DOHH2 (cell line): ENCODE measurements at regions not wholly inside any gene's neighbourhood (a gene's known extent, or its start where the extent isn't known, plus 50 kb on each side); places are given as distances from the start of the nearest gene placed in this dataset.

Experiments
- H3F3A ChIP-seq: fragments of 200-600 bp; sonication (generic), shearing (Covaris generic); 2 replicates; pipeline ENCODE4 v1.6.0; 2016; ENCODE audit warnings: antibody characterized with exemption, mild to moderate bottlenecking; ENCODE audit not compliant: control insufficient read depth, insufficient read depth
- H3K27ac ChIP-seq: fragments of 200-600 bp; sonication (generic); 2 replicates; pipeline ENCODE4 v1.5.1; 2014; ENCODE audit warnings: low read depth, mild to moderate bottlenecking, low read length, moderate library complexity
- H3K27me3 ChIP-seq: fragments of 200-600 bp; sonication (generic); 2 replicates; pipeline ENCODE4 v1.6.1; 2014; ENCODE audit warnings: mild to moderate bottlenecking, low read length, mixed read lengths; ENCODE audit not compliant: control insufficient read depth
- H3K36me3 ChIP-seq: fragments of 200-600 bp; sonication (generic); 2 replicates; pipeline ENCODE4 v1.6.1; 2014; ENCODE audit warnings: mild to moderate bottlenecking, low read length, moderate library complexity, mixed read lengths; ENCODE audit not compliant: control insufficient read depth
- H3K4me1 ChIP-seq: fragments of 200-600 bp; sonication (generic); 2 replicates; pipeline ENCODE4 v1.6.1; 2014; ENCODE audit warnings: mild to moderate bottlenecking, low read length, mixed read lengths; ENCODE audit not compliant: control insufficient read depth
- H3K4me2 ChIP-seq: fragments of 200-600 bp; sonication (generic); 2 replicates; pipeline ENCODE4 v1.6.0; 2014; ENCODE audit warnings: mild to moderate bottlenecking, low read length, moderate library complexity
- H3K4me3 ChIP-seq: fragments of 200-600 bp; sonication (generic); 2 replicates; pipeline ENCODE4 v1.5.1; 2014; ENCODE audit warnings: mild to moderate bottlenecking, low read length, mixed read lengths
- H3K79me2 ChIP-seq: fragments of 200-600 bp; sonication (generic); 2 replicates; pipeline ENCODE4 v1.6.1; 2014; ENCODE audit warnings: mild to moderate bottlenecking, low read length, mixed read lengths; ENCODE audit not compliant: control insufficient read depth
- H3K9me2 ChIP-seq: fragments of 200-600 bp; sonication (generic); replicated peaks from 2 replicates; pipeline ENCODE4 v1.6.1; 2014; ENCODE audit warnings: mild to moderate bottlenecking, low read length, mixed read lengths; ENCODE audit not compliant: control insufficient read depth
- H3K9me3 ChIP-seq: fragments of 200-600 bp; sonication (generic); 2 replicates; pipeline ENCODE4 v1.6.1; 2014; ENCODE audit warnings: antibody characterized with exemption, low read length, mixed read lengths; ENCODE audit not compliant: control insufficient read depth, insufficient read depth
- H4K20me1 ChIP-seq: fragments of 200-600 bp; sonication (generic); 2 replicates; pipeline ENCODE4 v1.6.0; 2014; ENCODE audit warnings: low read depth, mild to moderate bottlenecking, antibody characterized with exemption, low read length, moderate library complexity; ENCODE audit not compliant: control insufficient read depth, insufficient read depth
- CTCF ChIP-seq: fragments of 200-600 bp; sonication (generic); IDR thresholded peaks from one replicate; pipeline ENCODE4 v1.5.1; 2014; ENCODE audit warnings: antibody characterized with exemption, mild to moderate bottlenecking, low read depth, low read length; ENCODE audit not compliant: poor library complexity, severe bottlenecking
- EZH2phosphoT487 ChIP-seq: fragments of 200-600 bp; sonication (generic); IDR thresholded peaks from 2 replicates; pipeline ENCODE4 v1.6.1; 2017; ENCODE audit warnings: borderline replicate concordance, mild to moderate bottlenecking, antibody characterized with exemption, low read length, moderate library complexity, mixed read lengths

- Histone ChIP-seq H3K9me3 (no peaks in the 10 kb centered on the region), H3K4me3 (no peak overlapping the region)
Measured at GRCh38 chr10:22834471-22834870, 93.4 kb upstream of the ARMC3 start.

GRCh38 chr10:22833781-22834180 lies 94.1 kb upstream of the ARMC3 start:
- Histone ChIP-seq H4K20me1 (no peaks in the 10 kb centered on the region), H3K27me3 (no peaks in the 10 kb centered on the region), H3K4me1 (no peaks in the 10 kb centered on the region), H3K4me3 (no peak overlapping the region), H3K27ac (no peak overlapping the region), H3K36me3 (no peaks in the 10 kb centered on the region), H3K9me2 (no peaks in the 10 kb centered on the region), H3K9me3 (no peaks in the 10 kb centered on the region), H3K79me2 (no peaks in the 10 kb centered on the region), H3K4me2 (no peak overlapping the region), H3F3A (no peaks in the 10 kb centered on the region)
- no peak for TF ChIP-seq EZH2phosphoT487
- no peak for TF ChIP-seq CTCF

More at GRCh38 chr10:22834471-22834870, 93.4 kb upstream of the ARMC3 start:
- no peak overlapping the region for H3K4me2 ChIP-seq
- H3K9me2 ChIP-seq: no peaks in the 10 kb centered on the region
- H3K27me3 ChIP-seq: no peaks in the 10 kb centered on the region
- H3K27ac ChIP-seq: no peak overlapping the region
- no peaks in the 10 kb centered on the region for H3F3A ChIP-seq
- no peaks in the 10 kb centered on the region for H3K79me2 ChIP-seq
- H4K20me1 ChIP-seq: no peaks in the 10 kb centered on the region
- H3K4me1 ChIP-seq: no peaks in the 10 kb centered on the region
- H3K36me3 ChIP-seq: no peaks in the 10 kb centered on the region
- TF ChIP-seq CTCF (no peak), EZH2phosphoT487 (no peak)

GRCh38 chr10:22833353-22833752 lies 94.5 kb upstream of the ARMC3 start:
- no peaks in the 10 kb centered on the region for H3K79me2 ChIP-seq
- no peaks in the 10 kb centered on the region for H3K9me3 ChIP-seq
- no peaks in the 10 kb centered on the region for H3F3A ChIP-seq
- no peaks in the 10 kb centered on the region for H4K20me1 ChIP-seq
- no peaks in the 10 kb centered on the region for H3K27me3 ChIP-seq
- no peaks in the 10 kb centered on the region for H3K9me2 ChIP-seq
- H3K4me2 ChIP-seq: no peak overlapping the region
- H3K36me3 ChIP-seq: no peaks in the 10 kb centered on the region
- H3K4me1 ChIP-seq: no peaks in the 10 kb centered on the region
- TF ChIP-seq EZH2phosphoT487 (no peak), CTCF (no peak)
- H3K27ac ChIP-seq: no peak overlapping the region
- no peak overlapping the region for H3K4me3 ChIP-seq

- Histone ChIP-seq H3K36me3 (no peaks in the 10 kb centered on the region), H3K4me1 (no peaks in the 10 kb centered on the region), H3K27me3 (no peaks in the 10 kb centered on the region), H3F3A (no peaks in the 10 kb centered on the region), H3K9me2 (no peaks in the 10 kb centered on the region), H3K27ac (no peak overlapping the region), H4K20me1 (no peaks in the 10 kb centered on the region), H3K79me2 (no peaks in the 10 kb centered on the region), H3K9me3 (no peaks in the 10 kb centered on the region), H3K4me3 (no peak overlapping the region), H3K4me2 (no peak overlapping the region)
- TF ChIP-seq CTCF (no peak), EZH2phosphoT487 (no peak)
Measured at GRCh38 chr10:22832851-22833250, 95.0 kb upstream of the ARMC3 start.
